Heart right ventricle (tissue), 16 donors: ENCODE measurements at regions not wholly inside any gene's neighbourhood (a gene's known extent, or its start where the extent isn't known, plus 50 kb on each side); places are given as distances from the start of the nearest gene placed in this dataset.

Source experiments
- ATAC-seq, 8 donors: fragments of 200-7000 bp; cut with Tn5 transposase; one replicate each; pipeline ENCODE4 v1.9.1; 2020; ENCODE audit warnings: mild to moderate bottlenecking in 8 of 8, moderate library complexity in 8 of 8, moderate number of reproducible peaks in 1 of 8
- DNase-seq, 2 donors: peaks; one replicate each; pipeline ENCODE4 v3.0.0-alpha.2; 2020
- H3K27ac ChIP-seq, 10 donors: fragments of 200-600 bp; sonication (generic) in 2 of 10; one replicate each; pipeline versions ENCODE4 v1.5.0 to v1.8.0; 2020 to 2022; ENCODE audit warnings: mild to moderate bottlenecking in 3 of 10
- H3K27me3 ChIP-seq, 7 donors: fragments of 200-600 bp; one replicate each; pipeline ENCODE4 v1.8.0; 2021 to 2022; ENCODE audit warnings: mild to moderate bottlenecking in 2 of 7
- H3K36me3 ChIP-seq, 9 donors: fragments of 200-600 bp; sonication (generic) in 1 of 9; one replicate each; pipeline versions ENCODE4 v1.5.0 to v1.8.0; 2020 to 2022; ENCODE audit warnings: mild to moderate bottlenecking in 2 of 9
- H3K4me1 ChIP-seq, 9 donors: fragments of 200-600 bp; sonication (generic) in 1 of 9; one replicate each; pipeline versions ENCODE4 v1.5.0 to v1.8.0; 2020 to 2022; ENCODE audit warnings: mild to moderate bottlenecking in 4 of 9
- H3K4me3 ChIP-seq, 10 donors: fragments of 200-600 bp; sonication (generic) in 2 of 10; one replicate each; pipeline versions ENCODE4 v1.5.0 to v1.8.0; 2020 to 2022; ENCODE audit warnings: mild to moderate bottlenecking in 7 of 10, moderate library complexity in 2 of 10
- H3K9me3 ChIP-seq, 11 donors: fragments of 200-600 bp in 10 of 11; sonication (generic) in 2 of 11; one replicate each; pipeline versions ENCODE4 v1.5.0 to v1.8.0; 2013 to 2022; ENCODE audit warnings: mild to moderate bottlenecking in 2 of 11, control low read depth in 1 of 11, moderate library complexity in 1 of 11
- CTCF ChIP-seq, 9 donors: fragments of 200-600 bp; sonication (generic) in 2 of 9; IDR thresholded peaks; one replicate each; pipeline versions ENCODE4 v1.5.0 to v1.8.0; 2021 to 2022; ENCODE audit warnings: antibody characterized with exemption in 9 of 9, mild to moderate bottlenecking in 5 of 9, moderate library complexity in 1 of 9
- WGBS, 2 donors: extraction: QIAGEN DNeasy Blood & Tissue Kit; methylation state at CpG; one replicate each; pipeline ENCODE4 v1.1.7; 2013; ENCODE audit warnings: inconsistent platforms in 1 of 2; 5-methylcytosine and 5-hydroxymethylcytosine counted together
- intact Hi-C, 10 donors: fragments of 100-400 bp; cut with DNase I; formaldehyde crosslinking; loops; one replicate each; pipeline versions ENCODE4 v1.11.1 to v1.14.2; 2022
- donor health status: Arrhythmogenic right ventricular cardiomyopathy.
- donor health status: ischemic (EF 13 %, LVEDD 7.1; RV severe dilation, severe dysfunction).
- donor health status: healthy with polysubstance abuse.
- donor health status: DM: no; HTN: yes; CAD: no.
- donor health status: DM: no; HTN: no; CAD: no.
- donor health status: ischemic (EF 25% LVEDD 6.9; RV normal size, moderate dysfunction).
- donor health status: ischemic (EF 25% LVEDD 5.7; RV mildly dilated, moderate dysfunction).
- donor health status: healthy.
- donor health status: DM: yes; HTN: yes; CAD: no.
- donor health status: Ischemic cardiomyopathy.
- donor health status: ischemic (EF 35%, LVEDD 5.7; RV mildly dilated, moderate dysfunction).
- donor health status: nonischemic (EF 11% LVEDD 7.7; RV severe dilation, severe dysfunction).
- donor health status: DM: yes; HTN: yes; CAD: no.
- donor health status: PGD.
- donor health status: ischemic (EF 29% LVEDD 5.4; RV normal size, mild dysfunction).
- donor health status: nonischemic (EF 23%, LVEDD 6.1; RV moderate dilation, normal function).

- Histone ChIP-seq H3K4me1 (peaks cover 0 to 13% (median 7%) of the 10 kb centered on the region in 9 donors), H3K36me3 (no peaks in the 10 kb centered on the region), H3K4me3 (no peak overlapping the region), H3K27ac (no peak overlapping the region), H3K27me3 (no peaks in the 10 kb centered on the region), H3K9me3 (no peaks in the 10 kb centered on the region)
- WGBS, 2 donors: 57 to 58% methylated on average over 3 of the region's 3 CpGs
- DNase-seq (peak in 1 of 2 donors; percentile 28), ATAC-seq (peak; percentile 49 to 89 (median 86))
- peak in 8 of 9 donors; percentile 12 to 59 (median 45) for TF ChIP-seq CTCF (IDR thresholded peaks at IDR 0.05)
- intact Hi-C loops: loop anchor here in 1 of 10 donors (5.0 kb wide), 1 partner anchor 324 kb away; no protein-coding TSS in a partner anchor
These were observed 217.7 kb downstream of the URB2 start for GRCh38 chr1:229843627-229844238.

DNA sequence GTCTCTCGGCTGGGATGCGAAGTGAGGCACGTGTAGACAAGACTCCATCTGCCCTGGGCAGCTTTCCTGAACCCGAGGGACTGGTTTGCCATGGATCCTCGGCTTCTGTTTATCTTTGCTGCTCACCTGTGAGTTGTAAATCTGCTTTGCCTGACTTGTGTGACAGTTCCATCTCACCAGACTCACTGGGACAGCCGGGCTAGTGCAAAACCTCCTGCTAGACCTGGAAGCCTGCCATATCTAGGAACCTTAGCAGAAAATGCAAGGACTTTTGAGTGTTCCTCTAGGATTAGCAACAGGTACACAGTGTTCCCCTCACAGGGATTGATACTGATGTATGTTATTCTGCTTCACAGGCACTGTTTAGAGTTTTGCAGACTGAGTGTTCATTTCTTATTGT is 218.6 kb downstream of the URB2 start:
- TF ChIP-seq CTCF (IDR thresholded peaks at IDR 0.05): no peak
- ATAC-seq: peak in 7 of 8 donors; percentile 20 to 91 (median 67)
- Histone ChIP-seq H3K9me3 (no peaks in the 10 kb centered on the region), H3K27ac (no peak overlapping the region), H3K36me3 (no peaks in the 10 kb centered on the region), H3K4me1 (peaks cover 0 to 13% (median 7%) of the 10 kb centered on the region in 9 donors), H3K27me3 (no peaks in the 10 kb centered on the region), H3K4me3 (no peak overlapping the region)
- intact Hi-C loops: loop anchor here in 1 of 10 donors (5.0 kb wide), 1 partner anchor 323 kb away; no protein-coding TSS in a partner anchor
- DNase-seq: no peak
- whole genome bisulfite sequencing, 2 donors: 34 to 39% methylated on average over 6 of the region's 6 CpGs

DNA sequence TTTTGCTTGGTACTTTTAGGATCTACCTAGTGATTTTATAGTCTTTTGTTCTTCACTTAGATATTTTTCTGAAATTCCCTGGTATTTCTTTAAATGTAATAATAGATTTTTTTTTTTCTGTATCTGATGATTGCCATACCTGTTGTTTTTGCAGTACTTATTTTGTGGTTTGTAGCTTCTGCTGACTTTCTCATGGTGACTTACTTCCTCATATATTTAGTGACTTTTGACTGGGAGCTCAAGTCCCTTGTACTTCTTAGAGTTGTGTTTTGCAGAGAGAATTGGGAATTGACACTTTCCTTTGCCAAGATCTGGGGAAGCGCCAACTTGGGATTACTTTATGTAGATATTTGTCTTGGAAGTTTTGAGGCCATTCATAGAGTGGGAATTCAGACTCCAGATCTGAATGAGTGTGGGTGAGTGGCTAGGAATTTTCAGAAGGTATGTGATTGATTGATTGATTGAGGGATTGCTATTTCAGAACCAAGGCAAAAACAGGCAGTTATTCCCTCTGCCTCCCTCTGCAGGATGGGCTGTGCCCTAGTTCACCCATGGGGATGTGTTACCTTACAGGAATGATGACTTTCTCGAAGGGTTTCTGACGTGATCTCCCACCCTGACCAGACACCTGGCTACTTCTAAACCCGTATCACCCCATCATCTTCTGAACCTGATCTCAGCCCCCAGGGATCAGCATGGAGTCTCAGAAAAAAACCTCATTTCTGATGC is 219.5 kb downstream of the URB2 start:
- Histone ChIP-seq H3K36me3 (no peaks in the 10 kb centered on the region), H3K27me3 (no peaks in the 10 kb centered on the region), H3K9me3 (no peaks in the 10 kb centered on the region), H3K4me1 (peaks cover 0 to 13% (median 7%) of the 10 kb centered on the region in 9 donors), H3K4me3 (no peak overlapping the region), H3K27ac (no peak overlapping the region)
- DNase-seq (no peak), ATAC-seq (no peak)
- no peak for TF ChIP-seq CTCF (IDR thresholded peaks at IDR 0.05)
- intact Hi-C loops: no loop called here
- 82 to 89% methylated on average over 4 of the region's 4 CpGs for WGBS, 2 donors

DNA sequence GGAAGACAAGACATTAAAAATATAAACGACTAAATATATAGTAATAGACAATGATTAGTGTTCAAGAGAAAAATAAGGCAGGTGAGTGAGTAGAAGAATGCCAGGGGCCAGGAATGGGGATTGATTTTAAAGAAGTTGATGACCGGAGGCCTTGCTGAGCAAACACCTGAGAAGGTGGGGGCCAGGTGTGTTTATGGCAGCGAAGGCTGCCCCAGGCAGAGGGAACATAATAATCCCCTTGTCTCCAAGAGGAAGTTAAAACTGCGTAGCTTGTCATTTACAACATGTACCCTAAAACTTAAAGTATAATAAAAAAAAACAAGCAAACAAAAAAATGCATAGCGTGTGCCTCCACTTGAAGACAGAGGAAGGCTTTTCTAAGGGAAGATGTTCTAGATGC is 220.3 kb downstream of the URB2 start:
- 88 to 91% methylated on average over 5 of the region's 5 CpGs for WGBS, 2 donors
- H3K4me1 ChIP-seq: peaks cover 0 to 13% (median 7%) of the 10 kb centered on the region in 9 donors
- ATAC-seq (no peak), DNase-seq (no peak)
- intact Hi-C loops: no loop called here
- no peaks in the 10 kb centered on the region for H3K9me3 ChIP-seq
- H3K36me3 ChIP-seq: no peaks in the 10 kb centered on the region
- no peak overlapping the region for H3K27ac ChIP-seq
- no peaks in the 10 kb centered on the region for H3K27me3 ChIP-seq
- no peak for TF ChIP-seq CTCF (IDR thresholded peaks at IDR 0.05)
- no peak overlapping the region for H3K4me3 ChIP-seq
